ENCODE measurements at regions not wholly inside any gene's neighbourhood (a gene's known extent, or its start where the extent isn't known, plus 50 kb on each side); places are given as distances from the start of the nearest gene placed in this dataset.

GRCh38 chr12:115001571-115002180 lies 317.7 kb upstream of the TBX3 start:
- no peaks in the 10 kb centered on the region for H3K4me1 Mint-ChIP-seq
- H3K27ac Mint-ChIP-seq = no peak overlapping the region
- Histone ChIP-seq H3K4me1 (ENCODE audit: control insufficient read depth, insufficient read depth, low read length, poor library complexity, severe bottlenecking) (no peaks in the 10 kb centered on the region), H3K36me3 (ENCODE audit: control insufficient read depth, insufficient read depth, low read length) (no peaks in the 10 kb centered on the region), H3K27ac (ENCODE audit: insufficient read depth, low read length, poor library complexity, severe bottlenecking) (no peak overlapping the region), H3K27me3 (ENCODE audit: control insufficient read depth, insufficient read depth, low read length) (no peaks in the 10 kb centered on the region), H3K9me3 (ENCODE audit: control insufficient read depth in 2 of 2, low read length in 2 of 2) (peaks cover 0 to 1% of the 10 kb centered on the region in 2 experiments), H3K4me3 (ENCODE audit: low read depth, low read length) (no peak overlapping the region)
- H3K36me3 Mint-ChIP-seq = no peaks in the 10 kb centered on the region
- DNase-seq (no peak), ATAC-seq (ENCODE audit: low read depth in 2 of 2) (no peak)
- H3K27me3 Mint-ChIP-seq = no peaks in the 10 kb centered on the region
- peaks cover 0 to 23% (median 5%) of the 10 kb centered on the region in 7 donors for H3K9me3 Mint-ChIP-seq
- H3K4me3 Mint-ChIP-seq = no peak overlapping the region

GRCh38 chr12:115000038-115000437 lies 316.1 kb upstream of the TBX3 start:
- Histone ChIP-seq H3K27ac (ENCODE audit: insufficient read depth, low read length, poor library complexity, severe bottlenecking) (no peak overlapping the region), H3K36me3 (ENCODE audit: control insufficient read depth, insufficient read depth, low read length) (no peaks in the 10 kb centered on the region), H3K9me3 (ENCODE audit: control insufficient read depth in 2 of 2, low read length in 2 of 2) (peaks cover 0 to 1% of the 10 kb centered on the region in 2 experiments), H3K4me1 (ENCODE audit: control insufficient read depth, insufficient read depth, low read length, poor library complexity, severe bottlenecking) (no peaks in the 10 kb centered on the region), H3K27me3 (ENCODE audit: control insufficient read depth, insufficient read depth, low read length) (no peaks in the 10 kb centered on the region), H3K4me3 (ENCODE audit: low read depth, low read length) (no peak overlapping the region)
- Mint-ChIP-seq H3K4me3 (no peak overlapping the region), H3K36me3 (no peaks in the 10 kb centered on the region), H3K9me3 (peaks cover 0 to 22% (median 8%) of the 10 kb centered on the region in 7 donors), H3K27me3 (no peaks in the 10 kb centered on the region), H3K27ac (no peak overlapping the region), H3K4me1 (no peaks in the 10 kb centered on the region)
- ATAC-seq (ENCODE audit: low read depth in 2 of 2) (no peak), DNase-seq (no peak)

GRCh38 chr12:114998750-114999128 lies 314.8 kb upstream of the TBX3 start:
- no peak for DNase-seq
- H3K9me3 Mint-ChIP-seq = peaks cover 0 to 19% (median 3%) of the 10 kb centered on the region in 7 donors
- Histone ChIP-seq H3K27me3 (ENCODE audit: control insufficient read depth, insufficient read depth, low read length) (no peaks in the 10 kb centered on the region), H3K36me3 (ENCODE audit: control insufficient read depth, insufficient read depth, low read length) (no peaks in the 10 kb centered on the region), H3K9me3 (ENCODE audit: control insufficient read depth in 2 of 2, low read length in 2 of 2) (peaks cover 0 to 1% of the 10 kb centered on the region in 2 experiments), H3K4me1 (ENCODE audit: control insufficient read depth, insufficient read depth, low read length, poor library complexity, severe bottlenecking) (no peaks in the 10 kb centered on the region), H3K4me3 (ENCODE audit: low read depth, low read length) (no peak overlapping the region), H3K27ac (ENCODE audit: insufficient read depth, low read length, poor library complexity, severe bottlenecking) (no peak overlapping the region)
- H3K27me3 Mint-ChIP-seq = no peaks in the 10 kb centered on the region
- no peak overlapping the region for H3K4me3 Mint-ChIP-seq
- ATAC-seq (ENCODE audit: low read depth in 2 of 2) = no peak
- H3K27ac Mint-ChIP-seq = no peak overlapping the region
- no peaks in the 10 kb centered on the region for H3K36me3 Mint-ChIP-seq
- H3K4me1 Mint-ChIP-seq = no peaks in the 10 kb centered on the region

- Mint-ChIP-seq H3K27ac (no peak overlapping the region), H3K9me3 (peaks cover 0 to 16% (median 2%) of the 10 kb centered on the region in 7 donors), H3K36me3 (no peaks in the 10 kb centered on the region), H3K4me1 (no peaks in the 10 kb centered on the region), H3K4me3 (no peak overlapping the region), H3K27me3 (no peaks in the 10 kb centered on the region)
- Histone ChIP-seq H3K27ac (ENCODE audit: insufficient read depth, low read length, poor library complexity, severe bottlenecking) (no peak overlapping the region), H3K9me3 (ENCODE audit: control insufficient read depth in 2 of 2, low read length in 2 of 2) (peaks cover 0 to under 1% of the 10 kb centered on the region in 2 experiments), H3K4me1 (ENCODE audit: control insufficient read depth, insufficient read depth, low read length, poor library complexity, severe bottlenecking) (no peaks in the 10 kb centered on the region), H3K4me3 (ENCODE audit: low read depth, low read length) (no peak overlapping the region), H3K36me3 (ENCODE audit: control insufficient read depth, insufficient read depth, low read length) (no peaks in the 10 kb centered on the region), H3K27me3 (ENCODE audit: control insufficient read depth, insufficient read depth, low read length) (no peaks in the 10 kb centered on the region)
- DNase-seq (no peak), ATAC-seq (ENCODE audit: low read depth in 2 of 2) (no peak)
Observed at GRCh38 chr12:114998118-114998749, 314.3 kb upstream of the TBX3 start.

GRCh38 chr12:114996382-114996781 lies 312.4 kb upstream of the TBX3 start:
- H3K4me1 Mint-ChIP-seq = no peaks in the 10 kb centered on the region
- DNase-seq (no peak), ATAC-seq (ENCODE audit: low read depth in 2 of 2) (no peak)
- Histone ChIP-seq H3K27ac (ENCODE audit: insufficient read depth, low read length, poor library complexity, severe bottlenecking) (no peak overlapping the region), H3K27me3 (ENCODE audit: control insufficient read depth, insufficient read depth, low read length) (no peaks in the 10 kb centered on the region), H3K4me3 (ENCODE audit: low read depth, low read length) (no peak overlapping the region), H3K9me3 (ENCODE audit: control insufficient read depth in 2 of 2, low read length in 2 of 2) (no peaks in the 10 kb centered on the region), H3K36me3 (ENCODE audit: control insufficient read depth, insufficient read depth, low read length) (no peaks in the 10 kb centered on the region), H3K4me1 (ENCODE audit: control insufficient read depth, insufficient read depth, low read length, poor library complexity, severe bottlenecking) (no peaks in the 10 kb centered on the region)
- peaks cover 0 to 12% (median 4%) of the 10 kb centered on the region in 7 donors for H3K9me3 Mint-ChIP-seq
- no peaks in the 10 kb centered on the region for H3K36me3 Mint-ChIP-seq
- H3K27me3 Mint-ChIP-seq = no peaks in the 10 kb centered on the region
- no peak overlapping the region for H3K27ac Mint-ChIP-seq
- no peak overlapping the region for H3K4me3 Mint-ChIP-seq

- Histone ChIP-seq H3K4me3 (ENCODE audit: low read depth, low read length) (no peak overlapping the region), H3K9me3 (ENCODE audit: control insufficient read depth in 2 of 2, low read length in 2 of 2) (no peaks in the 10 kb centered on the region), H3K36me3 (ENCODE audit: control insufficient read depth, insufficient read depth, low read length) (no peaks in the 10 kb centered on the region), H3K27me3 (ENCODE audit: control insufficient read depth, insufficient read depth, low read length) (no peaks in the 10 kb centered on the region), H3K27ac (ENCODE audit: insufficient read depth, low read length, poor library complexity, severe bottlenecking) (no peak overlapping the region), H3K4me1 (ENCODE audit: control insufficient read depth, insufficient read depth, low read length, poor library complexity, severe bottlenecking) (no peaks in the 10 kb centered on the region)
- DNase-seq (no peak), ATAC-seq (ENCODE audit: low read depth in 2 of 2) (no peak)
- no peaks in the 10 kb centered on the region for H3K36me3 Mint-ChIP-seq
- no peaks in the 10 kb centered on the region for H3K27me3 Mint-ChIP-seq
- no peak overlapping the region for H3K27ac Mint-ChIP-seq
- H3K4me3 Mint-ChIP-seq = no peak overlapping the region
- no peaks in the 10 kb centered on the region for H3K4me1 Mint-ChIP-seq
- peaks cover 0 to 12% (median 4%) of the 10 kb centered on the region in 7 donors for H3K9me3 Mint-ChIP-seq
Observed at GRCh38 chr12:114995891-114996290, 311.9 kb upstream of the TBX3 start.

- no peaks in the 10 kb centered on the region for H3K27me3 ChIP-seq (ENCODE audit: control insufficient read depth, insufficient read depth, low read length)
- Mint-ChIP-seq H3K4me3 (no peak overlapping the region), H3K27ac (no peak overlapping the region), H3K9me3 (peaks cover 0 to 11% (median 5%) of the 10 kb centered on the region in 7 donors), H3K36me3 (no peaks in the 10 kb centered on the region), H3K27me3 (no peaks in the 10 kb centered on the region), H3K4me1 (no peaks in the 10 kb centered on the region)
- no peak overlapping the region for H3K27ac ChIP-seq (ENCODE audit: insufficient read depth, low read length, poor library complexity, severe bottlenecking)
- H3K9me3 ChIP-seq (ENCODE audit: control insufficient read depth in 2 of 2, low read length in 2 of 2) = no peaks in the 10 kb centered on the region
- H3K4me3 ChIP-seq (ENCODE audit: low read depth, low read length) = no peak overlapping the region
- H3K36me3 ChIP-seq (ENCODE audit: control insufficient read depth, insufficient read depth, low read length) = no peaks in the 10 kb centered on the region
- H3K4me1 ChIP-seq (ENCODE audit: control insufficient read depth, insufficient read depth, low read length, poor library complexity, severe bottlenecking) = no peaks in the 10 kb centered on the region
- no peak for DNase-seq
- no peak for ATAC-seq (ENCODE audit: low read depth in 2 of 2)
Observed at GRCh38 chr12:114993165-114993564, 309.2 kb upstream of the TBX3 start.

GRCh38 chr12:114992443-114992842 lies 308.5 kb upstream of the TBX3 start:
- H3K27me3 Mint-ChIP-seq = no peaks in the 10 kb centered on the region
- no peaks in the 10 kb centered on the region for H3K4me1 Mint-ChIP-seq
- no peak for DNase-seq
- H3K4me3 Mint-ChIP-seq = no peak overlapping the region
- no peak overlapping the region for H3K27ac Mint-ChIP-seq
- H3K4me1 ChIP-seq (ENCODE audit: control insufficient read depth, insufficient read depth, low read length, poor library complexity, severe bottlenecking) = no peaks in the 10 kb centered on the region
- H3K36me3 Mint-ChIP-seq = no peaks in the 10 kb centered on the region
- no peaks in the 10 kb centered on the region for H3K9me3 ChIP-seq (ENCODE audit: control insufficient read depth in 2 of 2, low read length in 2 of 2)
- H3K4me3 ChIP-seq (ENCODE audit: low read depth, low read length) = no peak overlapping the region
- no peak for ATAC-seq (ENCODE audit: low read depth in 2 of 2)
- H3K27ac ChIP-seq (ENCODE audit: insufficient read depth, low read length, poor library complexity, severe bottlenecking) = no peak overlapping the region
- no peaks in the 10 kb centered on the region for H3K27me3 ChIP-seq (ENCODE audit: control insufficient read depth, insufficient read depth, low read length)
- peaks cover 0 to 11% (median 5%) of the 10 kb centered on the region in 7 donors for H3K9me3 Mint-ChIP-seq
- H3K36me3 ChIP-seq (ENCODE audit: control insufficient read depth, insufficient read depth, low read length) = no peaks in the 10 kb centered on the region
